WTC11 (cell line): ENCODE measurements at regions not wholly inside any gene's neighbourhood (a gene's known extent, or its start where the extent isn't known, plus 50 kb on each side); places are given as distances from the start of the nearest gene placed in this dataset.

Experiments
- NR3C1 ChIP-seq: sonication (generic); formaldehyde crosslinking; conservative IDR thresholded peaks from 2 replicates; pipeline ENCODE4 v1.8.1; 2023; ENCODE audit warnings: low read depth, mild to moderate bottlenecking, missing genetic modification reagents
- ZNF317 ChIP-seq: sonication (generic); formaldehyde crosslinking; IDR thresholded peaks from 2 replicates; pipeline ENCODE4 v1.8.1; 2023; ENCODE audit warnings: low read depth, mild to moderate bottlenecking, moderate library complexity, missing genetic modification reagents, borderline replicate concordance
- TF ChIP-seq, protein P1 (sequence below): fragments of 200-600 bp; IDR thresholded peaks from 2 replicates; pipeline ENCODE4 v1.8.0; 2022; ENCODE audit warnings: antibody characterized with exemption

DNA sequence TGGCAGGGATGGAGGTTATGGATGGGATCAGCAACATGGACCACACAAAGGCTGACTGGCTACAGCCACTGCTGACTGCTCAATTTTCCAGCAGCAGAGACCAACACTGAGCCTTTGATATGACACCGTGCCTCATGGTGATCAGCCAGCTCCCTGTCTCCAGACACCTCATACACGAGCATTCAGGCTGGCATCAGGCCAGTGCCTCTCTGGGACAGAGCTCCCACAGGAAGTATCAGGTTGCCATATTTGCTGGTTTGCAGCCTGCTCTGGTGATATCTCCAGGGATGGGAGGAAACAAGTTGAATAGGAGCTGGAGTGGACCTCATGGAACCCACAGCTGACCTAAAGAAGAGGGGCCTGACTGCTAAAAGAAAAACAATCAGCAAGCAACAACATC is 471.2 kb upstream of the ATXN7L3B start:
- TF ChIP-seq NR3C1 (CRISPR knock-in tag) (no peak), ZNF317 (CRISPR knock-in tag) (no peak)
- TF ChIP-seq, protein P1, sequence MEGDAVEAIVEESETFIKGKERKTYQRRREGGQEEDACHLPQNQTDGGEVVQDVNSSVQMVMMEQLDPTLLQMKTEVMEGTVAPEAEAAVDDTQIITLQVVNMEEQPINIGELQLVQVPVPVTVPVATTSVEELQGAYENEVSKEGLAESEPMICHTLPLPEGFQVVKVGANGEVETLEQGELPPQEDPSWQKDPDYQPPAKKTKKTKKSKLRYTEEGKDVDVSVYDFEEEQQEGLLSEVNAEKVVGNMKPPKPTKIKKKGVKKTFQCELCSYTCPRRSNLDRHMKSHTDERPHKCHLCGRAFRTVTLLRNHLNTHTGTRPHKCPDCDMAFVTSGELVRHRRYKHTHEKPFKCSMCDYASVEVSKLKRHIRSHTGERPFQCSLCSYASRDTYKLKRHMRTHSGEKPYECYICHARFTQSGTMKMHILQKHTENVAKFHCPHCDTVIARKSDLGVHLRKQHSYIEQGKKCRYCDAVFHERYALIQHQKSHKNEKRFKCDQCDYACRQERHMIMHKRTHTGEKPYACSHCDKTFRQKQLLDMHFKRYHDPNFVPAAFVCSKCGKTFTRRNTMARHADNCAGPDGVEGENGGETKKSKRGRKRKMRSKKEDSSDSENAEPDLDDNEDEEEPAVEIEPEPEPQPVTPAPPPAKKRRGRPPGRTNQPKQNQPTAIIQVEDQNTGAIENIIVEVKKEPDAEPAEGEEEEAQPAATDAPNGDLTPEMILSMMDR = no peak
